HL-60 (cell line): ENCODE measurements at regions not wholly inside any gene's neighbourhood (a gene's known extent, or its start where the extent isn't known, plus 50 kb on each side); places are given as distances from the start of the nearest gene placed in this dataset.
"Not testable (repeated sequence)": the region's sequence is repeated elsewhere in the genome, so short reads cannot be mapped to it uniquely, and the experiment has no call there.

Source experiments
- DNase-seq, 2 experiments: peaks; one replicate each; pipeline ENCODE4 v3.0.0-alpha.2; 2010 to 2020; ENCODE audit warnings: low read depth in 1 of 2, low spot score in 1 of 2
- H3K27ac ChIP-seq: fragments of 250-450 bp; sonication (Bioruptor Pico); replicated peaks from 2 replicates; pipeline ENCODE4 v1.5.1; 2020; ENCODE audit warnings: mild to moderate bottlenecking, moderate library complexity
- H3K27me3 ChIP-seq: fragments of 250-450 bp; sonication (Bioruptor Pico); 2 replicates; pipeline ENCODE4 v1.5.1; 2021; ENCODE audit warnings: mild to moderate bottlenecking, moderate library complexity; ENCODE audit not compliant: insufficient read depth, poor library complexity, severe bottlenecking
- H3K4me3 ChIP-seq: replicated peaks from 2 replicates; pipeline ENCODE4 v1.5.1; 2011; ENCODE audit warnings: mild to moderate bottlenecking, control low read depth, low read length; ENCODE audit not compliant: insufficient read depth
- CTCF ChIP-seq: IDR thresholded peaks from one replicate; pipeline ENCODE4 v1.5.1; 2011; ENCODE audit warnings: low read length, control low read depth, inconsistent platforms; ENCODE audit not compliant: insufficient read depth
- GABPA ChIP-seq: IDR thresholded peaks from 2 replicates; pipeline ENCODE4 v1.6.1; 2012; ENCODE audit warnings: low read depth
- POLR2AphosphoS5 ChIP-seq: IDR thresholded peaks from 2 replicates; pipeline ENCODE4 v1.6.1; 2012; ENCODE audit warnings: low read depth
- REST ChIP-seq: IDR thresholded peaks from 2 replicates; pipeline ENCODE4 v1.6.1; 2012; ENCODE audit warnings: low read depth; ENCODE audit not compliant: insufficient replicate concordance
- SPI1 ChIP-seq: IDR thresholded peaks from 2 replicates; pipeline ENCODE4 v1.6.1; 2012; ENCODE audit warnings: low read depth, mild to moderate bottlenecking, borderline replicate concordance

GRCh38 chr13:74264333-74264732 is 130.1 kb upstream of the KLF12 start:
- no peaks in the 10 kb centered on the region for H3K27me3 ChIP-seq
- TF ChIP-seq SPI1 = no peak
- TF ChIP-seq CTCF = no peak
- TF ChIP-seq POLR2AphosphoS5 = no peak
- no peak for TF ChIP-seq GABPA
- no peak for TF ChIP-seq REST
- H3K4me3 ChIP-seq = no peak overlapping the region
- no peak overlapping the region for H3K27ac ChIP-seq
- DNase-seq = no peak

GRCh38 chr13:74260420-74260819 is 126.2 kb upstream of the KLF12 start:
- H3K4me3 ChIP-seq, H3K27ac ChIP-seq, H3K27me3 ChIP-seq, DNase-seq: not testable (repeated sequence)

- Histone ChIP-seq H3K27ac (no peak overlapping the region), H3K27me3 (no peaks in the 10 kb centered on the region), H3K4me3 (no peak overlapping the region)
- no peak for TF ChIP-seq GABPA
- TF ChIP-seq POLR2AphosphoS5 = no peak
- TF ChIP-seq REST = no peak
- no peak for TF ChIP-seq CTCF
- TF ChIP-seq SPI1 = no peak
- DNase-seq = no peak
Observed at GRCh38 chr13:74259641-74260040, 125.4 kb upstream of the KLF12 start.

GRCh38 chr13:74258961-74259360 is 124.8 kb upstream of the KLF12 start:
- Histone ChIP-seq H3K4me3 (no peak overlapping the region), H3K27ac (no peak overlapping the region), H3K27me3 (no peaks in the 10 kb centered on the region)
- DNase-seq = no peak
- no peak for TF ChIP-seq GABPA

- Histone ChIP-seq H3K4me3 (no peak overlapping the region), H3K27me3 (no peaks in the 10 kb centered on the region), H3K27ac (no peak overlapping the region)
- no peak for TF ChIP-seq CTCF
- no peak for DNase-seq
Observed at GRCh38 chr13:74256969-74257368, 122.8 kb upstream of the KLF12 start.
